ENCODE measurements at regions not wholly inside any gene's neighbourhood (a gene's known extent, or its start where the extent isn't known, plus 50 kb on each side); places are given as distances from the start of the nearest gene placed in this dataset.
"Not testable (repeated sequence)": the region's sequence is repeated elsewhere in the genome, so short reads cannot be mapped to it uniquely, and the experiment has no call there.

DNA sequence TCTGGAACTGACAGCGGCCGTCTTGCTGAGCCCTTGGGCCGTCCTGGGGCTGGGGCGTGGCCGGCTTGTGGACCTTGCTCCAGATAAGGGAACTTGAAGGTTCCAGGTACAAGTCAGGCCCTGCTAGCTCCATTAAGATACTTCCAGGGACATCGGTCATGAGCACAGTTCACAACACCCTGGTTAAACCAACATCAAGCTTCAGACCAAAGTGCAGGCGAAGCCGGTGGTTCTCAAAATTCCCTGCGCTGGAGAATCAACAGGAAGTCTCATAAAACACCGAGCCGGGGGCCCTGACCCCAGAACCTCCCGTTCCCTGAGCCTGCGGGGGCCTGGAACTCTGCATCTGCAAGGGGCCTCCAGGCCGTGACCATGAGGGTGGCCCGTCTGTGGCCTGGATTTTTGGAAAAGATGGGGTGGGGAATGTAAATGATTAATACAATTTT is 1043.8 kb downstream of the BRD1 start:
- DNase-seq: no peak

DNA sequence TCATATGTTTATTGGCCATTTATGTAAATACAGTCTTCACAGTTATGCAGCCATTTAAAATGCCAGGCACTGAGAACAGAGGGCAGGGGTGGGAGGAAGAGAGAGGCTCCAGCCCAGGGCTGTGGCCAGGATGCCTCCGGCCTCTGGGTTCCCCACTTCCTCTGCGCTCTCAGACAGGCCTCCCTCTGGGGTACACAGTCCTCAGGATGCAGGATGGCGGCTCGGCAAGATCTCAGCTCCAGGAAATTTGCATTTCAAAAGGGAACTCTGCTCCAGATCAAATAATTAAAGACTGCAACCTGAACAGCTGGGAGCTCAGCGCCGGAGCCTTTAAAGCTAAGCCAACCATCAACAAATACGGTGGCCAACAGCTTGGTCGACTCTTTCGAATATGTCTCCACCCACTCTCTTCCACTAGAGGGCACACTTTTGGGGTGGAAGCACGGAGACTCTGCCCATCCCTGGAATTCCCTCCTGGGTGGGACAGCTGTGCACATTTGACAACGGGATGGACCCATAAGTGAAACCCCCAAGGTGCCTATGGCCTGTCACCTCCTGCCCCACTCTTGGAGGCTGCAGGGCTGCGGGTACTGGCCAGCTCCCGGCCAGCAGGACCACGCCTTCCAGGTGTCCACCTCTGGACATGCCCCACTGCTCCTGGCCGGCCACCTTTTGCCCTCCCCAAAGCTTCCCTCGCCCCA is 1044.7 kb downstream of the BRD1 start:
- peak; percentile 24 for DNase-seq

DNA sequence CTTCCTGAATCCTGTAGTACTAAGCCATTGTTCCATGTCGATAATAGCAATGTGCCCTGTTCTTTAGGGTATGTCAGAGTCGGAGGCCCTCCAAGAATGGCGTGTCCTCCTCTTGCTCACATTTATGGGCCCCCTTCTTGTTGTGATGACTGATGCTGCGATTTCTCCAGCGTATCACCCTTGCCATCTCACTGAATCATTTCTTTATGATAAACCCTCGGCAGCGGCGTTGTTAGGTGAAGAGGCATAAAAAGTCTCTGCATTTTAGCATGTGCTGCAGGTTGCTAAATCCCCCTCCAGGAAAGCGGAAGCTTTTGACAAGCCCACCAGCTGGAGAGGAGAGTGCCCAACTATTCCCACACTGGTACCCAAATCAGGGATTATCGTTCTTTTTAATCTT is 1045.3 kb downstream of the BRD1 start:
- no peak for DNase-seq

DNA sequence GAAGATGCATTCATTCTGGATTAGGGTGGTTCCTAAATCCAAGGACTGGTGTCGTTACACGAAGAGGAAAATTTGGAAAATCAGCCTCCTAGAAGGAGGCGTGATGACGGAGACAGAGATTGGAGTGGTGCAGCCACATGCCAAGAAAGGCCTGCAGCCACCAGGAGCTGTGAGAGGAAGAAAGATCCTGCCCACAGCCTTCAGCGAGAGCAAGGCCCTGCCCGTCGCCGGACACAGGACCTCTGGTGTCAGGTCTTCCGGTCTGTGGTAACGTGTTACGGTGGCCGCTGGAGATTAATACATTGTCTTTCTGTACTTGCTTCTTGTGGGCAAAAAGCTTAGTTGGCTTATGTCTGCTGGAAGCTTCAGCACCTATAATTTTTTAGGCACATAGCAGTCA is 1045.8 kb downstream of the BRD1 start:
- DNase-seq: no peak

DNA sequence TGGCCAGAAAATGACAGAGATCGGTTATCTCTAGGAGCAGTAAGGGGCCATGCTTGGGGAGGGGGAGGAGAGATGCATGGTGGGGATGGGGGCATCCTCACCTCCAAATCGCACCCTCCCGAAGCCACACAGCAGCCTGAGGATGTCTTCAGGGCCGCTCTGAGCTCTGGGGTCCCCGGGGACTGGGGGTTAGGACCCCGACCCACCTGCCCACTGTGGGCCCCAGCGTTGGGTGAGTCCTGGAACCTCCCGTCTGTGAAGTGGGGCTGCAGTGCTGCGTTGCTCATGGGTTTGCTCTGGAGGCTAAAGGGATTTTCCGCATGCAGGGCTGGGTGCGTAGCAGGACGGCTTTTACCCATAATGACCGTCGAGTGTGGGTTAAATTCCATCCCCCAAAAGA is 1046.3 kb downstream of the BRD1 start:
- no peak for DNase-seq

DNA sequence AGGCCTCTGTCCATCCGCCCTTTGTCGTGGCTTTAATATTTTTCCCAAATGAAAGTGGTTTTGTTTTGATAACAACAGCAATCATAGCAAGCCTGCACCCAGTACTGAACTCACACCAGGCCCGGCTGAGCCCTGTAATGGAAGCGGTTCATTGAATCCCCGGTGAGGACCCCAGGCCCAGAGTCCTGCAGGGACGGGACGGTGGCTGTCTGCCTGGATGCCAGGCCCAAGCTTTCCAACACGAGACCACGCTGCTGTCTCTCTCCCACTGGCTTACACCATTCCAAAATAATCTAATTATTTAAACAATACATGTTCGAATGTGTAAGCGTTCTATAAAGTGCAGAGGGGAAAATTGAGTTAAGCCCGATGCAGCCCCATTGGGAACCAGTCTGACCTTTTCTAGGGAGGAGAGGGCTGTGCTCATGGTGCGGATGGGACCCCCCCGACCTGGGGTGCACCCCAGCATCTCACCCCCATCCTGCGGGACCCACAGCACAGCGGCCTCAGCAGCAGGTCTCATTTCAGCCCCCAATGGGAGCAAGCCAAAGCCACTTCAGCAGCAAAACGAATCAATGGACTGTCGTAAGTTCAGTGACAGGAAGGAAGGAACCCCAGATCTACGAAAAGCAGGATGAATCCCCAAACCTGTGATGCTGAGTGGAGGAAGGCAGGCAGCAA is 1046.9 kb downstream of the BRD1 start:
- DNase-seq: no peak

DNA sequence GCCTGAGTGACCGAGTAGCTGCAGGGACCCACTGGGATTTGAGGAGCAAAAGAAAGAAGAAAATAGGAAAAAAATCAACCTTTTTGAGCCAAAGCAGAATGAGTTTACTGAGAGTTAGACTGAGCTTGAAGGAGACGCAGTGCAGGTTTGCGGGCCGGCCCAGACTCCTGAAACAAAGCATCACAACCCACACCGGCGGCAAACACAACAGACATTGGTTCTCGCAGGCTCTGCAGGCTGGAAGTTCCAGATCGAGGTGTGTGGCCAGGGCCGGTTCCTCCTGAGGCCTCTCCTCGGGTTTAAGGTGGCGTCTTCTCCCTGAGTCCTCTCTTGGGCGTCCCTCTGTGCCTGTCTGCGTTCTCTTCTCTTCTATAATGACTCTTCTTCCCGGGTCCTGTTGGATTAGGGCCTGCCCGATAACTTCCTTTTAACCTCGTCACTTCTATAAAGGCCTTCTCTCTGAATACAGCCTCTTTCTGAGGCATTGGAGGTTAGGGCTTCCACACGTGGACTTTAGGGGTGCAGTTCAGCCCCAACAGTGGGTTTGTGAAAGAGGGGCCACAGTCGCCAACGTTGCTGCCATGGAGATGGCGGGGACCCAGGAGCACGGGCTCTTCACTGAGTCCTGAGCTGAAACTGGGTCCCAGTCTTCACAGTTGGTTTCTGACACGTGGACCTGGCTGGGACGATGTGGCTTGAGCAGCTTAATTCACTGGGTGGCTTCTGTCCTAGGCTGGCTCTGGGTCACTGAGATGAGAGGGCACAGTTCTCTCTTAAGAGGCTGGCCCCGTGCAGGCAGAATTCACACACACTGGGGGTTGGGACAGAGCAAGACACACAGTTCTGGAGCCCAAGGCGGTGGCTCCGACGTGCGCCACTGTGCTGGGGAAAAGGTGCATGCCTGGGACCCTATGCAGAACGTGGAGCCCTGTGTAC is 1047.7 kb downstream of the BRD1 start:
- no peak for DNase-seq

DNA sequence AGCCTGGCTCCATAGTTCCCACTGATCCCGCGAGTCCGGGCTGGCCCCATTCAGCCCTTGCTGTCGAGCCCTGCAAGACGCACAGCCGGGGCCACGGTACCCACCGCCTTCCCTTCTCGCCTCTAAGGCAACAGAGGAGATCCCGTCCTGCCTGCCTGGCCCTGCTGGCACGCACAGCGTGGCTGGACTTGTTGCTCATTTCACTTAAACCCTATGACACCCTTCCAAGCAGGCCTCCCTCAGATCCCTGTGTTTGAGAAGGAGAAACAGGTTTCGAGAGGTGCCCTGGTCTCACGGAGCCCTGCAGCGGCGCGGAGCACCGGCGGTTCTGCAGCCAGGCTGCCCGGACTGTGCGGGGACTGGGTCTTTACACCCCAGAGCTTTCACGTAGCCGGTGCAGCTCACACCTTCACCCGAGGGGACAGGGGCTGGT is 1048.4 kb downstream of the BRD1 start:
- no peak for DNase-seq

DNA sequence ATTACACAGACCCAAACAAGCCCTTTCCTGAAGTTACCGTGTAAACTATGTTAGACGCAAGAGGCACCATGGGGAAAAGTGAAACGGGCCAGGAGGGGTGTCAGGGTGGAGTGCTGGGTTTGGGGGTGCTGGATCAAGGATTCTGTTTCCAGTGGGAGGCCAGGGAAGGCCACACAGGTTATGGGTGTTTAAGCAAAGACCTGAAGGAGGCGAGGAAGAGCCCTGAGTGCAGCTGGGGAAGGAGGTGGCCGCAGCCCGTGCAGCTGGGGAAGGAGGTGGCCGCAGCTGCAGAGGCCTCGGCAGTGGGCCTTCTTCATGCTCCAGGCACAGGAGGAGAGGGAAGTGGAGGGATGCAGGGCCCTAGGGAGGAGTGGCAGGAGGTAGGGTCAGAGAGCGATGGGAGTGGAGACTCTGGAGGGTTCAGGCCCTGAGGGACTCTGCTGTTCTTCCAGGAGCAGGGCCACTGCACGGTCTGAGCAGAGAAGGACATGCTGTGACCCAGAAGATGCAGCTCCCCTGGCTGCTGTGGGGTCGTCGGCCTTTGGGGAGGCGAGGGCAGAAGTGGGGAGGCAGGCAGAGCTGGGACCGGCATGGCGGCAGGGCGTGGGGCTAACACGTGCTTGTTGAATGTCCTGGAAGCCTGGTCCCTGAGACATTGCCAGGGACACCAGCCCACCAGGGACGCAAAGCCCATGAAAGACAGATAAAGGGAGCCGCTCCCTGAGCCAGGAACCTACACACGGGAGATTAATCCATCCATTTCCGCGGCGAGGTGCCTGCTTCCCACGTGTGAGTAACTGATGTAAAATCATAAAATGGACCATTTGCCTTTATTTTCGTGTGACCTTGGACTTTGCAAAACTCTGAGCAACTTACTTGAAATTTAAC is 1049.1 kb downstream of the BRD1 start:
- no peak for DNase-seq

DNA sequence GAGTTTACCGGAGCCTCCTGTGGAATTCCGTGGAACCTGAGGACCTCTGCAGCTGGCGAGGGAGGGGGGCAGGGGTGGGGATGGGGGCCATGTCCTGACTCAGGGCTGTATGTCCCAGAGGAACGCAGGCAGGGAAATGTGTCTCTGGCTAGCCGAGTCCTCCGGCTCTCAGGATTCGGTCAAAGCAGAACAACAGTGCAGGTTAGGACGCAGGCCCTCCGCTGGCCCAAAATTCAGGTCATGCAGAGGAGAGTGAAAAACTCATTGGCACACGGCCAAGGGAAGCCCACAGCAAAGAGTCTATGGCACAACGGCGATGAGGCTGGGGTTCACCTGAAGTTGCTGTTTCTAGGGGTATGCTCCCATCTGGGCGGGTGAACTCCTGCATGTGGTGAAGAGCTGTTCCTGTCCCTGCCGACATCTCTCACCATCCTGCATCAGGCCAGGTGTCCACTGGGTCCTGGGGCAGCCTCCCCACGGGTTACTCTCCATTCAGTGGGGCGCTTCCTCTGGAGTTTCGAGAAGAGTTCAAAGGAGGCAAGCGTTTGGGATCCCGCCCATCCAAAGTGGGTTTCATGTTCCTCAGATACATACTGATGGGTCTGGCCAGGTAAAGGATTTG is 1055.3 kb downstream of the BRD1 start:
- DNase-seq: no peak

DNA sequence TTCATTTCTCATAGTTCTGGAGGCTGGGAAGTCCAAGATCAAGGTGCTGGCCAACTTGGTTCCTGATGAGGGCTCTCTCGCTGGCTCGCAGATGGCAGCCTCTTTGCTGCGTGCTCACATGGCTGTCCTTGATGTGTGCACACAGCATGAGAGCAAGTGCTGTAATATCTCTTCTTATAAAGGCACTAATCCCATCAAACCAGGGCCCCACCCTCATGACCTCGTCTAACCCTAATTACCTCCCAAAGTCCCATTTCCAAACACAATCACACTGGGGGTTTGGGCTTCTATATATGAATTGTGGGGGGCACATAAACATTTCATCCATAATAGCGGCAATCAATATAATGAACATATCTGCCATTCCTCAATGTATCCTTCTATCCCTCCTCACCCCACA is 1062.1 kb downstream of the BRD1 start:
- DNase-seq: no peak

DNA sequence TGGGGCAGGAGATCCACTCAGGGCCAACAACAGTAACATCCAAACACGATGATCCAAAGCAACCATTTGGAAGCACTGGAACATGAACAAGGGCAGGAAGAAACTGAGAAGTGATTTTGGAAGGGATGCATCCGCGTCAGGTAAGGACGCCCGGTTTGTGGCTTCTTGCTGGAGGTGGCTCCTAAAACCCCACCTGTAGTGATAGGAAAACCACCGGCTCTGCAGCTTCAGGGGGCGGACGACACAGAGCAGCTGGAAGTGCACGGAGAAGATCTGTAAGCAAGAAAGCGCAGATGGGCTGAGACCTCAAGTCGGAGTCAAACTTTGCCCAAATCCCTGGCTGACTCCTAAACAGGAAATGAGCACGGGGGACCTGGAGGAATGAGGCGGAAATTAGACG is 1066.1 kb downstream of the BRD1 start:
- no peak for DNase-seq

DNA sequence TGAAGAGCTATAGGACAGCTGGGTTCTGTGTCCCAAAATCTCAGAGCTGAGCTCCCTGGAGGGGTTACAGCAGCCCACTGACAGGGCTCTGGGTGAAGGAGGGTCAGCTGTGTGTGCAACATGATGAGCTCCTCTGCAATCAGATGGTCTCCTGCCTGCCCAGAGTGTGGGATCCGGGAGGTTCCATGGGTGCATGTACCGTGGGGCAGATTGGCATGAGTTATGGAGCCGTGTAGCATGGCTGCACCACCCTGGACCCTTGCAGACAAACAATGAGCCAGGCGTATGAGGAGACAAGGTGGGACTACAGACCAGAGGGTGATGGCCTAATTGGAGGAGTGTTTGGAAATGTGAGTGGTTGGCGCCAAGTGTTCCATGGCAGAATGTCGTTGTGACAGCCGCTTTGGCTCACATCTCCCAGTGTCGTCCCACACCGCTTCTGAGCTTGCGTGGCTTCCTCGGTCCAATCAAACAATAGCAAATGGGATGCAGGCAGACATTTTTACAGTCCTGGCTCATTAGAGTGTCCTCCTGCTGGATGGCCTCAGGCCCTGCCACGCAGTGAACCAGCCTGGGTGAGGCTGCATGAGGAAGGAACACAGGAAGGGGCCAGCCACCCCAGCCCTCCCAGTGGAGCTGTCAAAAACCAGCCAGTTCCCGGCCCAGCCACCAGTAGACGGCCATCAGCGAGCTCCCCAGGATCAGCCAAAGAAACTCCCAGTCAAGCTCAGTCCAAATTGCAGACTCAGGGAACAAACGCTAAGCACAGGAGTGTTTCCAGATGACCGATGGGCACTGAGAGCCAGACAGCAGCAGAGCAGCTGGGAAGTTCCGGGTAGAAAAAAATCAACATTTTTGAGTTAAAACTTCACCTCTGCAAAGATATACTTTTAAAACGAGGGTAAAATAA is 1066.9 kb downstream of the BRD1 start:
- DNase-seq: no peak

DNA sequence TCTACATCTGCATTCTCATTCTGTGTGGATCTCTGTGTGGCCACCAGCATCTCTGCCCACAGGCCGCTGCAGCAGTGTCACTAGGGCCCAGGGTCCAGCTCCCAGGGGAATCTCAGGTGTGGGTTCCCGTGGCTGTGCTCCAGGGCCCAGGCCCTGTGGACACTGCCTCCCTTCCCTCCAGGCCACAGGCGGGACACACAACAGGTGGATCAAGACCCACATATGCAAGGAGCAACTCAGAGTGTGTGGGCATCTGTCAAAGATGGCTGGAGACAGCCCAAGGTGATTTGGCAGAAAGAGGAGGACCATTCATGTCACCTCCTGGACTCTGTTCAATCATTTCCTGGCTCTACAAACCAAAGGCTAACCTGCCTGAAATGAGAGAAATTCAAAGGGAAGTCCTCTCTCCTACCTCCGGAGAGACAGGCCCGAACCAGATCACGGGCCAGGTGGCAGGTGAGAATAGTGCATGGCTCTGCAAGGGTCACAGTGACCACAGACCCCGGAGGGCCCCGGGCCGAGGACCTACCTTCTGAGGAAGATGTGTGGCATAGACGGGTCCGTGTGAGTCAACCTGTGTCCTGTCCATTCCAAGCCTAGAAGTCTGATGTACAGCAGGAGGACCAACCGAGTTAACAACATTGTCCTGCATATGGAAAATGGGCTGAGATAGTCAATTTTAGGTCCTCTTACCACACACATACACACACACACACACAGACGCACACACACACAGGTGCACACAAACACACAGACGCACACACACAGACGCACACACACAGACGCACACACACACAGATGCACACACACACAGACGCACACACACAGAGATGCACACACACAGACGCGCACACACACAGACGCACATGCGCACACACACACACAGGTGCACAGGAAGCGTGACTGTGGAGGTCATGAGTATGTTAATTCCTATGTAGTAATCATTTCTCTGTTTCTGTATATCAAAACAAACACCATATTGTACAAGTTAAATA is 1068.5 kb downstream of the BRD1 start:
- no peak for DNase-seq

DNA sequence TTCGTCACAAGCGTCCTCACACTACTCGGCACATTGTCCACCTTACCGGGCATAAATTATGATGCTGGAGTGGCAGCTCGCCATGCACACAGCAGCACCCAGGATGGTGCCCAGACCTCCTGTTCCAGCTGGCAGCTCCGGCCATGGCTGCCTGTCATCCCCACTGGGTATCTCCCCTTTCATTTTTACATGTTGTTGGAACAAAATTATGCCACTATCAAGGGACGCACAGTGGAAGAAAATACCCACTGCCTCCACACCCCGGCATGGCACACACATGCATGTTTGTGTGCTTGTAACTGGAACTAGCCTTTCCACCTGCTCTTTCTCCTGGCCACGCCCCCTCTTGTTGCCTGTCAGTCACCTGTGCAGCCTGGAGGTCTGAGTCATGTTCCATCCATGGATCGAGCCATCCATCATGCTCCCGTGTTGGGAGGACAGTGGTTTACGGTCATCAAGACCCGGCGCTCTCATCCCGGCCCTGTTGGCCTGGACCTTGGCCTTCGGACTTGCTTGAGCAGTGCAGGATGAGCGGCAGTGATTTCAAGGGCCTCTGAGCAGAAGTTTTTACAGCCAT is 1069.6 kb downstream of the BRD1 start:
- no peak for DNase-seq

DNA sequence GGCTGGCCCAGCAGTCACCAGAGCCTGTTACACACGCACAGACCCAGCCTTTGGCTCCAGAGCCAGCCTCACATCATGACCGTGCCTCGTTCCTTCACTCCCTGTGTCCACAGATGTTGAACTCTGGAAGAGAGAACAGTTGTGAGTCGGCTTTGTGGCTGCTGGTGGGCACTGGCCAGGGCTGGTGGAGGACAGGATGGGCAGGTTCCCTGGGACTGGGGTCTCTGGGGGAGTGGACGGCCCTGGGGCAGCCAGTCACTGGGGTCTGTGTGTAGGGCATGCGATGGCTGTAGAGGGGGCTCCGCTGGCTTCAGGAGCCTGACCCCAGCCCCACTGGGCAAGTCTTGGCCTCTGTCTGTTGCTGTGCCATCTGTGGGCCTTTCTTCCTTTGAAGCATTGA is 1070.1 kb downstream of the BRD1 start:
- no peak for DNase-seq

DNA sequence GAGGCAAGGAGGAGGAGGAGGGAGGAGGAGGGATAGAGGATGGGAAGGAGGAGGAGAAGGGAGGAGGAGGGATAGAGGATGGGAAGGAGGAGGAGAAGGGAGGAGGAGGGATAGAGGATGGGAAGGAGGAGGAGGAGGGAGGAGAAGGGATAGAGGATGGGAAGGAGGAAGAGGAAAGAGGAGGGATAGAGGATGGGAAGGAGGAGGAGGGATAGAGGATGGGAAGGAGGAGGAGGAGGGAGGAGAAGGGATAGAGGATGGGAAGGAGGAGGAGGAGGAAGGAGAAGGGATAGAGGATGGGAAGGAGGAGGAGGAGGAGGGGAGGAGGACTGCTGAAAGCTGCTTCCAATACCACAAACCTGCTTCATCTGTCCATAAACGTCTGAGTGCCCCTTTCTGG is 1070.5 kb downstream of the BRD1 start:
- DNase-seq: not testable (repeated sequence)

DNA sequence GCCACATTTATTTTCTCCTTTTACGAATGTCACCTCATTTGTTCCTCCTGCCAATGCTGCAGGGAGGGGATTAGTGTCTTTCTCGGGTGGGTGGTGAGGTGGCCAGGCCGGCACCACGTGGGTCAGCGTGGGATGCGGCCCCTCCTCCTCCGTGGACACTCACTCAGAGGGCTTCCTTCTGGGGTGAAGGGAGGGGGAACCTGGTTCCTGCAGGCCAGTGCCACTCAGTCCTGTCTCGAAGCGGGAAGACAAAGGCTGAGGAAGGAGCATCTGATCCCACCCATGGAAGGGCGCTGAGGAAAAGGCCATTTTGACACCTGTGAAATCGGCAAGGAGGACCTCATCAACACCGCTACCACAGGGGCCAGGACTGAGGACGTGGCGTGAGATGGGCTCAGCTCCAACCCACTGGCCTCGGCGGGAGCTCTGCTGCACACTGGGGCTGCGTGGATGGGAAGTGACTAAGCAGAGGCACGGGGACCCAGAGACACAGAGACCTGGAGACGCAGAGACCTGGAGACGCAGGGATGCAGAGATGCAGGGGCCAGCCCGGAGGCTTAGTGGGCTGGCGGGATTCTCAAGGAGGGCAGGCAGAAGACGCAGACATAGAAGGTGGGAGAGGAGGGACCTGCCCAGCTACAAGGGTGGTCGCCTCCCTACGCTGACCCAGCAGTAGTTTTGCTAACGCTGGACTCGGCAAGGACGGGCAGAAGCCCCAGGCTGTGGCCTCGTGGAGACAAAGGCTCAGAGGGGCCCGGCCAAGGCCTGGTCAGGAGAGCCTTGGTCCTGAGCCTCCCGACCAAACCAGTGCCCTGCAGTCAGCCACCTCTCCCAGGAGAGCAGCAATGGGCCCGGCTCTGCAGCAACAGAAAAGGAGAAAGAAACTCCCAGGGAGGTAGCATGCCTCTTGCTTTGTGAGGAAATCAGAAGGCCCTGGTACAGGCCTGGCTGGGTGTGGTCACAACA is 1071.2 kb downstream of the BRD1 start:
- no peak for DNase-seq
